Ishikawa (cell line): ENCODE measurements at regions not wholly inside any gene's neighbourhood (a gene's known extent, or its start where the extent isn't known, plus 50 kb on each side); places are given as distances from the start of the nearest gene placed in this dataset.
A peak's percentile ranks its signal among the peaks of the same experiment; 100 is the strongest.

Source experiments
- CEBPB ChIP-seq: IDR thresholded peaks from 2 replicates; pipeline ENCODE4 v1.6.1; 2012
- CREB1 ChIP-seq: IDR thresholded peaks from 2 replicates; pipeline ENCODE4 v1.6.1; 2012; ENCODE audit warnings: low read depth
- EGR1 ChIP-seq: IDR thresholded peaks from 2 replicates; pipeline ENCODE4 v1.6.1; 2012
- EP300 ChIP-seq: IDR thresholded peaks from 2 replicates; pipeline ENCODE4 v1.6.1; 2012; ENCODE audit warnings: borderline replicate concordance
- FOXM1 ChIP-seq: IDR thresholded peaks from 2 replicates; pipeline ENCODE4 v1.6.1; 2012; ENCODE audit warnings: low read depth, borderline replicate concordance
- MAX ChIP-seq: IDR thresholded peaks from 2 replicates; pipeline ENCODE4 v1.6.1; 2012
- NFIC ChIP-seq: IDR thresholded peaks from 2 replicates; pipeline ENCODE4 v1.6.1; 2012
- RAD21 ChIP-seq: IDR thresholded peaks from 2 replicates; pipeline ENCODE4 v1.6.1; 2012; ENCODE audit warnings: low read depth
- REST ChIP-seq: IDR thresholded peaks from 2 replicates; pipeline ENCODE4 v1.6.1; 2012; ENCODE audit warnings: low read depth, mild to moderate bottlenecking
- TAF1 ChIP-seq: IDR thresholded peaks from 2 replicates; pipeline ENCODE4 v1.6.1; 2012; ENCODE audit warnings: low read depth, mild to moderate bottlenecking
- TCF12 ChIP-seq: IDR thresholded peaks from 2 replicates; pipeline ENCODE4 v1.6.1; 2012; ENCODE audit warnings: low read depth
- TEAD4 ChIP-seq: IDR thresholded peaks from 2 replicates; pipeline ENCODE4 v1.6.1; 2012
- USF1 ChIP-seq: IDR thresholded peaks from 2 replicates; pipeline ENCODE4 v1.6.1; 2012
- YY1 ChIP-seq: IDR thresholded peaks from 2 replicates; pipeline ENCODE4 v1.6.1; 2012; ENCODE audit warnings: low read depth
- ZBTB7A ChIP-seq: IDR thresholded peaks from 2 replicates; pipeline ENCODE4 v1.6.1; 2012; ENCODE audit warnings: low read depth

GRCh38 chr10:31133251-31133791 is 101.7 kb upstream of the ZNF438 start:
- no peak for TF ChIP-seq USF1
- TF ChIP-seq MAX: peak; percentile 75

- TF ChIP-seq TAF1: no peak
- no peak for TF ChIP-seq RAD21
- TF ChIP-seq ZBTB7A: no peak
- TF ChIP-seq CREB1: 0 out of 2 replicates have a peak, but pooled peaks have one; percentile 39
- TF ChIP-seq CEBPB: no peak
- TF ChIP-seq TCF12: no peak
- TF ChIP-seq TEAD4: no peak
- no peak for TF ChIP-seq NFIC
- TF ChIP-seq YY1: no peak
- TF ChIP-seq MAX: peak; percentile 11; the same call in 1 of the 2 replicates
- TF ChIP-seq USF1: peak; percentile 89
- TF ChIP-seq EP300: no peak
- no peak for TF ChIP-seq REST
- TF ChIP-seq FOXM1: no peak
- no peak for TF ChIP-seq EGR1
Measured at GRCh38 chr10:31133792-31134310, 102.2 kb upstream of the ZNF438 start.

GRCh38 chr10:31134311-31134952 is 102.8 kb upstream of the ZNF438 start:
- TF ChIP-seq CREB1 (no peak), FOXM1 (no peak), MAX (no peak), EGR1 (no peak), TEAD4 (no peak), USF1 (no peak), NFIC (no peak), ZBTB7A (no peak), EP300 (no peak), RAD21 (no peak), REST (no peak), CEBPB (no peak), YY1 (no peak), TAF1 (no peak)

GRCh38 chr10:31135171-31135570 is 103.5 kb upstream of the ZNF438 start:
- TF ChIP-seq ZBTB7A (no peak), EGR1 (no peak), MAX (no peak), NFIC (no peak), CREB1 (no peak), YY1 (no peak), FOXM1 (no peak), TEAD4 (no peak), USF1 (no peak), TAF1 (no peak), REST (no peak), TCF12 (no peak), CEBPB (no peak), EP300 (no peak), RAD21 (no peak)
